OCI-LY1 (cell line): ENCODE measurements at regions not wholly inside any gene's neighbourhood (a gene's known extent, or its start where the extent isn't known, plus 50 kb on each side); places are given as distances from the start of the nearest gene placed in this dataset.

ENCODE experiments used
- H2AFZ ChIP-seq: fragments of 200-600 bp; sonication (generic), shearing (Covaris generic); 2 replicates; pipeline ENCODE4 v1.6.0; 2014; ENCODE audit warnings: antibody characterized with exemption, mild to moderate bottlenecking, low read length
- H3F3A ChIP-seq: fragments of 200-600 bp; sonication (generic), shearing (Covaris generic); 2 replicates; pipeline ENCODE4 v1.6.0; 2014; ENCODE audit warnings: mild to moderate bottlenecking, antibody characterized with exemption, low read length, moderate library complexity; ENCODE audit not compliant: insufficient read depth
- H3K27ac ChIP-seq: fragments of 200-600 bp; sonication (generic); 2 replicates; pipeline ENCODE4 v1.5.1; 2014; ENCODE audit warnings: low read length, mixed run types, mild to moderate bottlenecking, low read depth; ENCODE audit not compliant: poor library complexity, severe bottlenecking
- H3K27me3 ChIP-seq: fragments of 200-600 bp; sonication (generic); 2 replicates; pipeline ENCODE4 v1.6.0; 2014; ENCODE audit warnings: antibody characterized with exemption, mild to moderate bottlenecking, low read length, moderate library complexity; ENCODE audit not compliant: insufficient read depth
- H3K36me3 ChIP-seq: fragments of 200-600 bp; sonication (generic); 2 replicates; pipeline ENCODE4 v1.6.1; 2014; ENCODE audit warnings: mild to moderate bottlenecking, antibody characterized with exemption, low read length, moderate library complexity, mixed read lengths; ENCODE audit not compliant: insufficient read depth
- H3K4me1 ChIP-seq: fragments of 200-600 bp; sonication (generic); 2 replicates; pipeline ENCODE4 v1.5.1; 2014; ENCODE audit warnings: mild to moderate bottlenecking, low read length, moderate library complexity; ENCODE audit not compliant: insufficient read depth, severe bottlenecking
- H3K4me2 ChIP-seq: fragments of 200-600 bp; sonication (generic), shearing (Covaris generic); 2 replicates; pipeline ENCODE4 v1.6.1; 2014; ENCODE audit warnings: low read length
- H3K4me3 ChIP-seq: fragments of 200-600 bp; sonication (generic); 2 replicates; pipeline ENCODE4 v1.5.1; 2014; ENCODE audit warnings: low read length, low read depth, mild to moderate bottlenecking, mixed read lengths; ENCODE audit not compliant: poor library complexity, severe bottlenecking
- H3K79me2 ChIP-seq: fragments of 200-600 bp; shearing (Covaris generic); 2 replicates; pipeline ENCODE4 v1.6.1; 2016; ENCODE audit warnings: mixed run types, low read length, mixed read lengths; ENCODE audit not compliant: insufficient read depth
- H3K9ac ChIP-seq: fragments of 200-600 bp; sonication (generic), shearing (Covaris generic); 2 replicates; pipeline ENCODE4 v1.6.1; 2014; ENCODE audit warnings: mild to moderate bottlenecking, low read length, mixed read lengths
- H3K9me2 ChIP-seq: fragments of 200-600 bp; sonication (generic), shearing (Covaris generic); 2 replicates; pipeline ENCODE4 v1.6.1; 2014; ENCODE audit warnings: low read depth, mild to moderate bottlenecking, low read length, mixed read lengths
- H3K9me3 ChIP-seq: fragments of 200-600 bp; shearing (Covaris generic); 2 replicates; pipeline ENCODE4 v1.6.1; 2014; ENCODE audit warnings: low read length, mixed read lengths
- H4K20me1 ChIP-seq: fragments of 200-600 bp; sonication (generic), shearing (Covaris generic); 2 replicates; pipeline ENCODE4 v1.6.0; 2016; ENCODE audit warnings: mild to moderate bottlenecking, low read length; ENCODE audit not compliant: insufficient read depth
- EZH2 ChIP-seq: fragments of 200-600 bp; sonication (generic), shearing (Covaris generic); IDR thresholded peaks from 2 replicates; pipeline ENCODE4 v1.8.0; 2017; ENCODE audit warnings: borderline replicate concordance, mixed run types, mild to moderate bottlenecking, antibody characterized with exemption, low read length, moderate library complexity, mixed read lengths
- TF ChIP-seq, protein P1 (sequence below): fragments of 200-600 bp; sonication (generic), shearing (Covaris generic); IDR thresholded peaks from 2 replicates; pipeline ENCODE4 v1.5.1; 2017; ENCODE audit warnings: mild to moderate bottlenecking, antibody characterized with exemption, low read length, moderate library complexity, mixed read lengths

DNA sequence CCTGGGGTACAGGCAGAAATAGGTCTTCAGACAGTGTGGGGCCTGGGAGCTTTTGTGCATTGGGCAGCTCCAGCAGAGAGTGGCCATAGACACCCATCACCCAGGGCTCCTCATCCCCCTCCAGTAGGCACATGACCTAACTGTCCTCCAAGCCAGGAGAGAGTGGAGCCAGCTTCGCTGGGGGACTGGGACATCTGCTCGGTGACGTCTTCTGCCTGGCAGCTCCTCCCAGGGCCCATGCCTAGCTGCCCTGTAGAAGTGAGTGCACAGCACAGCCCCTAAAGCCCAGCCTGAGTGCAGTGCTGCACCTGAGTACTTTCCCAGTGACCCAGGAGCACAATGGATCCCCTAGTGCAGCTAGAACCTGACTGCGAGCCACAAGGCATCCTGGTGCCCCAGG is 279.7 kb upstream of the SLC7A11 start:
- H3K36me3 ChIP-seq = no peaks in the 10 kb centered on the region
- H3F3A ChIP-seq = no peaks in the 10 kb centered on the region
- H3K9ac ChIP-seq = no peak overlapping the region
- no peaks in the 10 kb centered on the region for H4K20me1 ChIP-seq
- no peaks in the 10 kb centered on the region for H3K4me1 ChIP-seq
- H3K27ac ChIP-seq = no peak overlapping the region
- no peaks in the 10 kb centered on the region for H3K9me2 ChIP-seq
- no peak overlapping the region for H3K4me3 ChIP-seq
- H3K4me2 ChIP-seq = no peak overlapping the region
- no peaks in the 10 kb centered on the region for H3K79me2 ChIP-seq
- no peaks in the 10 kb centered on the region for H3K9me3 ChIP-seq
- no peak overlapping the region for H2AFZ ChIP-seq
- TF ChIP-seq, protein P1, sequence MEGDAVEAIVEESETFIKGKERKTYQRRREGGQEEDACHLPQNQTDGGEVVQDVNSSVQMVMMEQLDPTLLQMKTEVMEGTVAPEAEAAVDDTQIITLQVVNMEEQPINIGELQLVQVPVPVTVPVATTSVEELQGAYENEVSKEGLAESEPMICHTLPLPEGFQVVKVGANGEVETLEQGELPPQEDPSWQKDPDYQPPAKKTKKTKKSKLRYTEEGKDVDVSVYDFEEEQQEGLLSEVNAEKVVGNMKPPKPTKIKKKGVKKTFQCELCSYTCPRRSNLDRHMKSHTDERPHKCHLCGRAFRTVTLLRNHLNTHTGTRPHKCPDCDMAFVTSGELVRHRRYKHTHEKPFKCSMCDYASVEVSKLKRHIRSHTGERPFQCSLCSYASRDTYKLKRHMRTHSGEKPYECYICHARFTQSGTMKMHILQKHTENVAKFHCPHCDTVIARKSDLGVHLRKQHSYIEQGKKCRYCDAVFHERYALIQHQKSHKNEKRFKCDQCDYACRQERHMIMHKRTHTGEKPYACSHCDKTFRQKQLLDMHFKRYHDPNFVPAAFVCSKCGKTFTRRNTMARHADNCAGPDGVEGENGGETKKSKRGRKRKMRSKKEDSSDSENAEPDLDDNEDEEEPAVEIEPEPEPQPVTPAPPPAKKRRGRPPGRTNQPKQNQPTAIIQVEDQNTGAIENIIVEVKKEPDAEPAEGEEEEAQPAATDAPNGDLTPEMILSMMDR = no peak
- no peak for TF ChIP-seq EZH2
- no peaks in the 10 kb centered on the region for H3K27me3 ChIP-seq

DNA sequence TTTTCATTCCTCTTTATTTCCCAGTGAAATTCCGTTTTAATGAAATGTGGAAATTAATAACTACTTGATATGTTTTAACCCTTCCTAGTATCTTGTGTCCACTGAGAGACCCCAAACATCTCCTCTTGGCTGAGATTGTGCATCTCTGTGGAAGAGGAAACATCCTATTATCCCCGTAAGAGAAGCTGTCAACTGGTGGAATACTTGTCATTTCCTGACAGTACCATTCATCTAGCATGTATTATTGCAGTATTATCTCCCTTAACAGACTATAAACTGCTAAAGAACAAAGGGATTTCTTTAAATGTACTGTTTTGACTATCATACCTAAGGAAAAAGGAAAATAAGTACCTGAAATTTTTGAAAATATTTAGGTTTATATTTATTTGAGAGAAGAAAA is 277.3 kb upstream of the SLC7A11 start:
- H3K9me3 ChIP-seq = no peaks in the 10 kb centered on the region
- H3K9me2 ChIP-seq = no peaks in the 10 kb centered on the region
- no peak overlapping the region for H3K4me2 ChIP-seq
- H3K9ac ChIP-seq = no peak overlapping the region
- H3K27ac ChIP-seq = no peak overlapping the region
- H3K4me3 ChIP-seq = no peak overlapping the region
- H2AFZ ChIP-seq = no peak overlapping the region
- H3F3A ChIP-seq = no peaks in the 10 kb centered on the region
- no peaks in the 10 kb centered on the region for H3K79me2 ChIP-seq
- no peaks in the 10 kb centered on the region for H3K36me3 ChIP-seq
- no peak for TF ChIP-seq EZH2
- TF ChIP-seq, protein P1 = no peak
- H3K27me3 ChIP-seq = no peaks in the 10 kb centered on the region
- H4K20me1 ChIP-seq = no peaks in the 10 kb centered on the region
- no peaks in the 10 kb centered on the region for H3K4me1 ChIP-seq

DNA sequence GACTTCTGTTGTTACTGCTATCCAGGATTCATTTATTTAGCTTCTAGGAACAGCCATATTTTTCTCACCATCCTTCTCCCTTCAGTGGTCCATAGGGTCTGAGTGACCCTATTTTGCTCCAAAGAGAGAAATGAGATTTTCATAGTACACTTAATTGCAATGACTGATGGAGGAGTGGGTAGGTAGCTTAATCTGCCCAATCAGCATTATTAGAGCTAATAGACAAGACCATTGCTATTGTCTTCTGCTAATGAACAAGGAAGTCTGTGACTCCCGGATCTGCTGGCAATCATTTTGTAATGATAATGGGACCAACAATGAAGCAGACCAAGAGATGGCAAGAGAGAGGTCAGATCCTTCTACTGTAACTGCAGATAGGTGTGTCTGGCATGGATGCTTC is 271.4 kb upstream of the SLC7A11 start:
- Histone ChIP-seq H3K4me2 (no peak overlapping the region), H3K79me2 (no peaks in the 10 kb centered on the region), H2AFZ (no peak overlapping the region), H3F3A (no peaks in the 10 kb centered on the region), H3K36me3 (no peaks in the 10 kb centered on the region), H4K20me1 (no peaks in the 10 kb centered on the region), H3K4me3 (no peak overlapping the region), H3K4me1 (no peaks in the 10 kb centered on the region), H3K27ac (no peak overlapping the region), H3K27me3 (no peaks in the 10 kb centered on the region), H3K9me2 (no peaks in the 10 kb centered on the region), H3K9ac (no peak overlapping the region), H3K9me3 (no peaks in the 10 kb centered on the region)
- no peak for TF ChIP-seq EZH2
- TF ChIP-seq, protein P1 = no peak
